Astrocyte (in vitro differentiated cells and primary cell): ENCODE measurements at regions not wholly inside any gene's neighbourhood (a gene's known extent, or its start where the extent isn't known, plus 50 kb on each side); places are given as distances from the start of the nearest gene placed in this dataset.

Source experiments
- EZH2 ChIP-seq: IDR thresholded peaks from 2 replicates; pipeline ENCODE4 v1.6.1; 2012; ENCODE audit warnings: mild to moderate bottlenecking, low read length, inconsistent platforms; ENCODE audit not compliant: insufficient read depth
- TF ChIP-seq, protein P1 (sequence below): IDR thresholded peaks from 2 replicates; pipeline ENCODE4 v1.5.1; 2011; ENCODE audit warnings: low read depth, mild to moderate bottlenecking, inconsistent platforms, low read length, moderate library complexity; ENCODE audit not compliant: insufficient read depth

DNA sequence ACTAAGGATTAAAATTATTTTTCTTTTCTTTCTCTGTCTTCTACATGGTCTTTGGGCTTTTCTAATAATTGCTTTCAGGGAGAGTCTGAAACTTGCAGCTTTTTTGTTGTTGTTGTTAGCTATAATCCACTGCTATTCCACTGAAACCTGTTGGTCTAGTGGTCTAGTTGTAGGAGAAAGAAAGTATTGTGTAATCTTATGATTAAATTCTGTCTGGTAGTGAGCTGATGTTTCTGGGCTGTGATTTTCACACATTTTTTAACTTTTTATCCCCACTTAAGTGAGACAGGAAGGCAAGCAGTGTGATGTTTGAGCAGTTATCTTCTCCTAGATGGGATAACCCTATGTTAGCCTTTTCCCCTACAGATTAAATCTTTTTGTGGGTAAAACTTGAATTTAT is 825.2 kb downstream of the PCDH7 start:
- TF ChIP-seq, protein P1, sequence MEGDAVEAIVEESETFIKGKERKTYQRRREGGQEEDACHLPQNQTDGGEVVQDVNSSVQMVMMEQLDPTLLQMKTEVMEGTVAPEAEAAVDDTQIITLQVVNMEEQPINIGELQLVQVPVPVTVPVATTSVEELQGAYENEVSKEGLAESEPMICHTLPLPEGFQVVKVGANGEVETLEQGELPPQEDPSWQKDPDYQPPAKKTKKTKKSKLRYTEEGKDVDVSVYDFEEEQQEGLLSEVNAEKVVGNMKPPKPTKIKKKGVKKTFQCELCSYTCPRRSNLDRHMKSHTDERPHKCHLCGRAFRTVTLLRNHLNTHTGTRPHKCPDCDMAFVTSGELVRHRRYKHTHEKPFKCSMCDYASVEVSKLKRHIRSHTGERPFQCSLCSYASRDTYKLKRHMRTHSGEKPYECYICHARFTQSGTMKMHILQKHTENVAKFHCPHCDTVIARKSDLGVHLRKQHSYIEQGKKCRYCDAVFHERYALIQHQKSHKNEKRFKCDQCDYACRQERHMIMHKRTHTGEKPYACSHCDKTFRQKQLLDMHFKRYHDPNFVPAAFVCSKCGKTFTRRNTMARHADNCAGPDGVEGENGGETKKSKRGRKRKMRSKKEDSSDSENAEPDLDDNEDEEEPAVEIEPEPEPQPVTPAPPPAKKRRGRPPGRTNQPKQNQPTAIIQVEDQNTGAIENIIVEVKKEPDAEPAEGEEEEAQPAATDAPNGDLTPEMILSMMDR = no peak
- TF ChIP-seq EZH2 = no peak
